HG03045 (cell line): ENCODE measurements at regions not wholly inside any gene's neighbourhood (a gene's known extent, or its start where the extent isn't known, plus 50 kb on each side); places are given as distances from the start of the nearest gene placed in this dataset.
"Not testable (repeated sequence)": the region's sequence is repeated elsewhere in the genome, so short reads cannot be mapped to it uniquely, and the experiment has no call there.

Experiments
- ATAC-seq: cut with Tn5 transposase; IDR thresholded peaks from one replicate; pipeline ENCODE4 v1.9.1; 2021; ENCODE audit warnings: mild to moderate bottlenecking, moderate library complexity; ENCODE audit not compliant: unreplicated experiment

DNA sequence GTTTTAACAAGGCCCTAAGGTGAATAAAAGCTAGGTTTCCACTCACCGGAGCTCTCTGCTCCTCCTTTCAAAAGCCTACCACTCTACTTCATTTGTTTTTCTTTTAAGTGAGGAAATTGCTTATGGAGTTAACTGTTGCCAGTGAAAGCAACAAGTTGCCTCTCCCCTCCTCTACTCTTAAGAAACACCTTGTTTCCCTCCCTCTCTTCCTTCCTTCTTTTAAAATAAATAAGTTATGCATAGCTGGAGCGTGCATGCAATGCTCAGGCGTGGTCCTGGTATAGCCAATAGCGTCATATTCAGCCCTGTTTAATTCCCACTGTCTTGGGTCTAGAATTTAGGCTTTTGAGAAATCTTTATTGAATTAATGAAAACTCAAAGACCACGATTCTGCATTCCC lies 101.1 kb upstream of the IGF1R start:
- ATAC-seq = no peak

DNA sequence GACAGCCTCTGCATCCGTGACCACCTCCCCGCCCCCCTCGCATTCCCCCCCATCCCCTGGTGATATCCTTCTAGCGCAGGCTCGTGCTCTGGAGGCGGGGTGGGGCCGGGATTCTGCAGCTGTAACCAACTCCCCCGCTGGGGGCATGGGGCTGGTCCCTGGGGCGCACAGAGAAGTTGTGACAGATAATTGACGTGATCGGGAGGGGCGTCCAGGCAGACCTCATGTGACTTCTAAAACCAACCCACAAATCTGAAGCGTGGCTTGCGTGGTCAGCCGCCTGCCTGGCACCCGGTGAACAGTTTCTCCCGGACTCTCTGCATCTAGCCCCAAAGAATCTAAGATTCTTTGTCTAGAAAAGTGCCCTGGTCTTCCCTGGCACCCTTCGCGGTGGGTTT lies 100.6 kb upstream of the IGF1R start:
- ATAC-seq = no peak

DNA sequence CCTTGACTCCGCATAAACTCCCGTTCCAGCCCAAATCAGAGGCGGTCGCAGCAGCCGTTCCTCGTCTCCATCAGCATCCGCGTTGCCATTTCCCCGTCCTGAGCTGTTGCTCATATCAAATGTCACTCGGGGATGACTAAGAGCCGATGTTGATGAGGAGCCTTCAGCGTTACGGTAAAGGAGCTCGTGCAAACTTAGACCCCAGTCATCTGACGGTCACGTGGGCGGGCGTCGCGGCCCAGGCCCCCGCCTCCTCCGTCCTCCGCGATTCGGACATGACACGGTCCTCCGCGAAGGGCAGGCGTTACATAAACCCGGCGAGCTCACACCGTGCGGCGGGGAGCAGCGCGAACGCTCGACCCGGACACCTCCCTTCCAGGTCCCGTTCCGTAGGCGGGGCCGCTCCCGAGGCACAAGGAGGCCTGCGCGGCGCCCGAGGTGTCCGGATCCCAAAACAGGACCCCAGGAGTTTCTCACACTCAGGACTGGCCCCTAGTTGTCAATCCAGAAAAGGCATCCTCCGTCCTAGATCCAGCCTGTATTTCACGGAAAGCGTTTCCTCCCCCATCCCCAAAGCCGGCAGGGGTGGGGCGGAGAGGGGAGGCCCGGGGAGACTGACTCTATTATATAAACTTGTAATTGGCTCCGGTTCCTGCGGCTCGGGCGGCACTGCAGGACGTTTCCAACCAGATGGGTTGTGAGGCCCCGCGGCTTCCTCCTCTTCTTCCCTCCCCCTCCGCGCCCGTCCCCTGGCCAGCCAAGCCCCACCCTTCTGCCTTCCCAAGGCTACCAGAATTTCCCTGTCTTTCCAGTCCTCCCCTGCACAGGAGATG lies 100.0 kb upstream of the IGF1R start:
- ATAC-seq = no peak

DNA sequence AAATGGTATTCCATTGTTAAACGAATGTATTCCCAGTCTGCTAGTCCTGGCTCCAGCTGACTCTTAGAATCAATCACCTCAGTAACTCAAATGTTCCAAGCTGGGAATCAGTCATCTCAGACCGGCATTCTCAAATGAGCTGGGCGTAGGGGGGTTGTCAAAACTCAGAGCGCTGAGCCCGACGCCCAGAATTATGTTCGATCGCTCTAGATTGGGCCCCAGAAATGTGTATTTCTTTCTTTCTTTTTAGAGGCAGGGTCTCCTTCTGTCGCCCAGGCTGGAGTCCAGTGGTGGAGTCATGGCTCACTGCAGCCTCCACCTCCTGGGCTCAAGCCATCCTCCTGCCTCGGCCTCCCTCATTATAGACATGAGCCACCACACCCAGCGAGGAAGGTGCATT lies 99.3 kb upstream of the IGF1R start:
- no peak for ATAC-seq

DNA sequence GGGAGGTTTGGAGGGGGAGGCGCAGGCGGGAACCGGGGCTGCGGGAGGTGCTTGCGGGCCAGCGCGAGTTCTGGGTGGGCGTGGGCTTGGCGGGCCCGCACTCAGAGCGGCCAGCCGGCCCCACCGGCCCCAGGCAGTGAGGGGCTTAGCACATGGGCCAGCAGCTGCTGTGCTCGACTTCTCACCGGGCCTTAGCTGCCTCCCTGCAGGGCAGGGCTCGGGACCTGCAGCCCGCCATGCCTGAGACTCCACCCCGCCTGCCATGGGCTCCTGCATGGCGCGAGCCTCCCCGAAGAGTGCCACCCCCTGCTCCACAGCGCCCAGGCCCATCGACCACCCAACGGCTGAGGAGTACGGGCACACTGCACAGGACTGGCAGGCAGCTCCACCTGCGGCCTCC lies 98.6 kb upstream of the IGF1R start:
- ATAC-seq = no peak

DNA sequence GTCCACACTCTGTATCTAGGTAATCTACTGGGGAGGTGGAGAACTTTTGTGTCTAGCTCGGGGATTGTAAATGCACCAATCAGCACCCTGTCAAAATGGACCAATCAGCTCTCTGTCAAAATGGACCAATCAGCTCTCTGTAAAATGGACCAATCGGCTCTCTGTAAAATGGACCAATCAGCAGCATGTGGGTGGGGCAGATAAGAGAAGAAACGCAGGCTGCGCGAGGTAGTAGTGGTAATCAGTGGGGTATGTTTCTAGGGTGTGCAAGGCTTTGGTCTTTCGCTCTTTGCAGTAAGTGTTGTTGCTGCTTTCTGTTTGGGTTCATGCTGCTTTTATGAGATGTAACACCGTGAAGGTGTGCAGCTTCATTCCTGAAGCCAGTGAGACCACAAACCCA lies 98.0 kb upstream of the IGF1R start:
- ATAC-seq = not testable (repeated sequence)

DNA sequence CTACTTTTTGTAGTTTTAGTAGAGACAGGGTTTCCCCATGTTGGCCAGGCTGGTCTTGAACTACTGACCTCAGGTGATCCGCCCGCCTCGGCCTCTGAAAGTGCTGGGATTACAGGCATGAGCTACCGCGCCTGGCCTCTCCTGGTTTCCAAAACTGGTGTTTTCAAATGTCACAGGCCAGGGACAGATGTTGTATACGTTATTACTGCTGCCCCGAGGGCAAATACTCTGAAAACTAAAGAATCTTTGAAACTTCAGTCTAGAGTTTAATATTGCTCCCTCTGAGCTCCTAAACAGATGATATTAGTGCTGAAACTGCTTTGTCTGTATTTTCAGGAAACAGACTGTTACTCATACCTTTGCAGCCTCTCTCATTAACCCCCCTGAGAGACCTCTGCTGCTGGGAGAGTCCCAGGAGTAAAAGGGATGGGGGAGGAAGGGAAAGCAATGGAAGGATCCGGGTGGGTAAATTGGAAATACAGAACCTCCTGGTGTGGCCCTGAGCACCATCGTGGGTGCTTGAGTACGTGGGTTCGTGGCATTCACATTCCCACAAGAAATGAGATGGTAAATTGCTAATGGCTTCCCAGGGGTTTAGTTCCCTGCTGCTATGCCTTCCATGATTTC lies 96.3 kb upstream of the IGF1R start:
- no peak for ATAC-seq

DNA sequence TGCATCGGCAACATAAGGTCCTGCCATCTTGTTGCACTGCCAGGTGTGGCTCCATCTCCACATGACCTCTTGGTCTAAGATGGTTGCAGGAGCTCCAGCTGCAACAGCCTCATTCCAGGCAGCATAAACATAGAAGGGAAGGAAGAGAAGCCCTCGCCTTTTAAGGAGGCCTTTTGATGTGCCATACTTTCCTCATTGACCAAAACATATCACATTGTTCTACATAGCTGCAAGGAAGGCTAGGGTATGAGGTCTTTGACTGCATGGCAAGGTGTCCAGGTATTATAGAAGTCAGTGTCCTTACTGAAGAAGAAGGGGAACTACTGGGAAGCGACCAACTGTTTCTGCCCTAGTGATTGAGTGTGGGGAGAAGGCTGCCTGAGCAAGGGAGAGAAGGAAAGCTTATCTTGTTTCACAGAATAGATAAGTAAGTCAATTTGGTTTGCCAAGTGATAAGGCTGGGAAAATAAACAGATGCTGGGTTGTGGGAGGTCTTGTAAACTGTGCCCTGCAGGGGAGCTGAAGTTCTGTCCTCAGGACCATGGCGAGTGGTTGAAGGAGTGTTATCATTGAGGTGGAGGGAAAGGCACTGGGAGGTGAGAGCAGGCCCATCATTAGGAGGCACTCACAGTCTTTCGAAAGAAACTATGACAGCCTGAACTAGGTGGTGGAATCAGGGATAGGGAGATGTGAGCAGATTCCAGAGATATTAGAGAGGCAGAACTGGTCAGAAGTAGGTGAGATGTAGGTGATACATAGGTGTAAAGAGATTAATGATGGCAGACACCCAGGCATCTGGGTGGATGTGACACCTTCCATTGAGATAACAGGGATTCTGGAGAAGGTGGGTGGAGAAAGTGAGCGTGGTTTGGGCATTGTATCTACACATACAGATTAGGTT lies 93.8 kb upstream of the IGF1R start:
- no peak for ATAC-seq

DNA sequence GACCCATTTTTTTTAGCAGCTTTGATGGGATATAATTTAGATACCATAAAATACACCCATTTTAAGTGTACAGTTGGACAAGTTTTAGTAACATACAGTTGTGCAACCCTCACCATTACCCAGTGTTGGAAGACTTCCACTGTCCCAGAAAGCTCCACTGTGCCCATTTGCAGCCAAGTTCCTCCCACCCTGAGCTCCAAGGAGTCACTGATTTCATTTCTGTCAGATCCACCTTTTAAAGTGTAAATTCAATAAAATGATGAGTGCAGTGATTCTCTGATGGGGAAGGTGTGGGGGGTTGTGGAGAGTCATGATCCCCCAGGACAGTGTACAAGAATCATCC lies 93.2 kb upstream of the IGF1R start:
- no peak for ATAC-seq

DNA sequence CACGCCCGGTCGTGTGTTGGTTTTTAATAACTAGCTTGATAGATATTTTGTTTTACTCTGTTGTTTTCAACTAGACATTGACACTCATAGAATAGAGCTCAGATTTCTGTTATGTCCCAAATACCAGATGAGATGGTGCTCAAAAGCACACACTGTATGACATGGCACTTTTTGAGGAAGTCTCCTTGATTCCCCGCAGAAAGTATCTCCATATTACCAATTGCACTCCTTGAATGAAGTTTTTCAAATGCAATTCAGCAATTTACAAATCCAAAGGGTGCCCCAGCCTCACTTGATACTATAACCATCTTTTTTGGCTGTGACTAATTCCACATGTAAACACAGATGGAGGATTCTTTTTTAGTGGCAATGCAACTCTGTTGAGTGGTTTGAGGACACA lies 92.0 kb upstream of the IGF1R start:
- no peak for ATAC-seq

DNA sequence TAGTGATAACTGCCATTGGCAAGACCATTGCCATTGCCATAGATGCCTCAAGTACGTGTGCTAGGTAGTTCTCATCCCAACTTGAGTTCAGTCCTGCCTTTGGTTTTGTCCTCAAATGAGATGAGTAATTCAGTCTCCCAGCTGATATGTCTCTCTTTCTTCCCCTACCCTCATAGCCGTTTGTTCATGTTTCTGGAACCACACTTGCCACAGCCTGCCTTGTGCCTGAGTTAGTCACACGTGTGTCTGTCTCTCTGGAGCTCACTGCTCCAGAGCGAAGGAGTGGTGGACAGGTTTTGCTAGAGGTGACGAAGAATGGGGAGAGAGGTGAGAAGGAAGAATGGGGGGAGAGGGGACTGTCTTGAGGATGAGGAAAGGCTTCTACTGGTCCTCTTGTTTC lies 88.0 kb upstream of the IGF1R start:
- no peak for ATAC-seq

DNA sequence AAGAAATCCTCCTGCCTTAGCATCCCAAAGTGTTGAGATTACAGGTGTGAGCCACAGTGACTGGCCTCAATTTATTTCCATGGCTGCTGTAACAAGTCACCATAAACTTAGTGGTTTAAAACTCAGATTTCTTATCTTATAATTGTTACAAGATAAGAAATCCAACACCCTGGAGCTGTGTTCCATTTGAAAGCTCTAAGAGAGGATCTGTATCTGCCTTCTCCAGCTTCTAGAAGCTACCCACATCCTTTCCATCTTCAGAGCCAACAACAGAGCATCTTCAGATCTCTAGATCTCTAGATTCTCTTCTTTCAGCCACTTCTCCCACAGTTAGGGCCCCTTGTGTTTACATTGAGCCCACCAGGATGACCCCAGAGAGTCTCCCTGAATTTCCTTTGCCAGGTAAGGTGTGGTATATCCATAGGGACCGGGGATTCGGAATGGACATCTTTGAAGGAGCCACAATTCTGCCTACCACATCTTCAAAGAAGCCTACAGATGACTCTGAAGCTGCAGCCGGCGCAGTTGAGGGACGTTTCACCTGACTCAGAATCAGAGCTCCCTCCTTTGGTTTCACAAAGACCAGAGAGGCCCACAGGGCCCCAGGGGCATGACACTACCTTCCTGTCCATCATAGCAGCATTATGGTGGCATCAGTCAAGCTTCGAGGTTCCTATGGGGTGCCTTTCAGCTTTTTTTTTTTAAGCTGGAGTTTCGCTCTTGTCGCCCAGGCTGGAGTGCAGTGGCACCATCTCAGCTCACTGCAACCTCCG lies 87.0 kb upstream of the IGF1R start:
- no peak for ATAC-seq

DNA sequence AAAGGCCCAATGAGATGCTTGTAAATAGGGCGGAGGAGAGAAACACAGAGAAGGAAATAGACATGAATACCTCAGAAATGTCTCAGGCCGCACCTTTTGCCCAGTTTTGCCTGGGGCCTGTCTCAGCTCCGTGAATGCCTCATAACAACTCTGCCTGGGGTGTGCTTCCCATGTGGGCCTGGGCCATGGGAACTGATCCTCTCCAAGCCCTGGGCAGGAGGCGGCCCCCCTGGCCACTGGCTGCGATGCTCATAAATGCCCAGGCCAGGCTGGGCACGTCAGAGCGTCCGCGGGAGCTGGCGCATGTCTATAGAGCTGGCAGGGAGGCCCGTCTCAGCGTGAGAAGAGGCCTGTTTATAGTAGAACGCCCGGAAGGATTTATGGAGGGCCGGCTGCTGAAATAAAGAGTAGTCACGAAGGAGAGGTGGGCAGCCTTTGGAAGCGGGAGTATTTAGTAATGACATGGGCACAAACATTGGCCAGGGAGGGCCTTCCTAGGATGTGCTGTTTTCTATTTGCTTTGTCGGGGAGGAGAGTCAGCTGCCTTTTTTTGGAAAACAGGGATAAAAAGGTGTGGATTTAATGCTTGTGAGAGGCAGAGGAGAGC lies 85.9 kb upstream of the IGF1R start:
- ATAC-seq = no peak

DNA sequence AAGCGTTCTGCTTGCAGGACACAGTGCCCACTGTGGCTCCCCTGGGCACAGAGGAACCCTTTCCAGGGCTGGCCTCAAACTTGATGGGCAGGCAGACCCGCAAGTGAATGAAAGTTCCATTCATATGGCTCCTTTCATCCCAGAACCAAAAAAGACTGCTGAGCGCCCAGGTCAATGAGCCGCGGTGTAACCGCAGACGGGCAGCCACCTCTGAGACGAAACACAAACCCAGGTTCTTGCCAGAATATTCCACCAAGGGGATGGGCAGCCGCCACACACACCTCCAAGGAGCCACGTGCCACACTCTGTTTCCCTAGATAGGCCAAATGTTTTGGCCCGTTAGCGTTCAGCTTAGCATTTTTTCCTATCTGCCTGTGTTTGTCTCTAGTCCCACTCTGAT lies 82.8 kb upstream of the IGF1R start:
- no peak for ATAC-seq

DNA sequence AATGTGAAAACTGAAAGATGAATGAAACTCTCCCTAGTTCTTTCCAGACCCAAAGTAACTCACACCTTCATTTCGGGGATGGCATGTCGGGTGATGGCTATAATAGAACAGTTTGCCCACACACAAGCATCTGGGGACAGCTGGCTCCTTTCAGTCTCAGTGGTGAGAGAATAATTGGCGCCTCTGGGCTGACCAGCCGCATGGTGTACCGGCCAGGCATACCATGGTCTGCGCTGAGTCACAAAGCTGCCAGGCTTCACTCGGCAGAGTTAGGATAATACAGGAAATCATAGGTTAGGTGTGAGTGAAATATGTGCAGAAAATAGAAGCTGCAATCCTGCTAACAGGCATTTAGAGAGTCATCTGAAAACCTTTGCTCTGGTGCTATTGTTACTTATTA lies 80.4 kb upstream of the IGF1R start:
- no peak for ATAC-seq

DNA sequence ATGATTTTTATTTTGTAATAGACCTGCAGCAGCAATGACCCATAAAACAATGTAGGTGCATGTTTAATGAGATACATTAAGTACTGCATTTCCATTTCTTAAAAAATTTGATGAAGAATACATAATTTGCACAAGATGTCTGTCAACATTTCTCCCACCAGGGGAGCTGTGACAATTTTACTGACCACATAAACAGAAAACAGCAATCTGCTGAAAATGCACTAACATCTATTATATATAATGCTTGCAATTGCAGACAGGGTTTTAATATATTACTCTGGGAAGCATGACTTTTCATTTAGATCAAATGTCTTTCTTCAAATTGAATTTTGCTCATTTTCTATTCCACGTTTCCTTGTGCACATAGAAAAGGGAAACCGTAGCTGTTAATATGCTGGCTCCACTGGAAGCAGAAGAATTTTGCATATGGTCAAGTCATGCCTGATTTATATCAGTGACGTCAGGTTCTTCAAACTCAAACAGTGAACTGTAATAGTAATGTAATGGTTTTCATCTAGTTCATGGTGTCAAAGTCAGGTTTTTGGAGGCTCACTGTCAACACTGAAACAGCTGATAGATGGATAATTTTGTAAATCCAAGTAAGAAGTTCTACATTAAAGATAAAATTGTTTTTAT lies 79.8 kb upstream of the IGF1R start:
- ATAC-seq = no peak

DNA sequence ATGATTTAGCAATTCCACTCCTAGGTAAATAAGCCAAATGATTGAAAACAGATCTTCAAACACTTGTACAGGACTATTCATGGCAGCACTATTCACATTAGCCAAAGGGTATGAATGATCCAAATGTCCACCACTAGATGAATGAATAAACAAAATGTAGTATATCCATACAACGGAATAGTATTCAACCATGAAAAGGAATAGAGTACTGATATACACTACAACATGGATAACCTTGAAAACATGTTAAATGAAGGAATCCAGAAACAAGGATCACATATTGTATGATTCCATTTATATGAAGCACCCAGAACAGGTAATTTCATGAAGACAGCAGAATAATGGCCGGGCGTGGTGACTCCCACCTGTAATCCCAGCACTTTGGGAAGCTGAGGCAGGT lies 78.2 kb upstream of the IGF1R start:
- no peak for ATAC-seq

DNA sequence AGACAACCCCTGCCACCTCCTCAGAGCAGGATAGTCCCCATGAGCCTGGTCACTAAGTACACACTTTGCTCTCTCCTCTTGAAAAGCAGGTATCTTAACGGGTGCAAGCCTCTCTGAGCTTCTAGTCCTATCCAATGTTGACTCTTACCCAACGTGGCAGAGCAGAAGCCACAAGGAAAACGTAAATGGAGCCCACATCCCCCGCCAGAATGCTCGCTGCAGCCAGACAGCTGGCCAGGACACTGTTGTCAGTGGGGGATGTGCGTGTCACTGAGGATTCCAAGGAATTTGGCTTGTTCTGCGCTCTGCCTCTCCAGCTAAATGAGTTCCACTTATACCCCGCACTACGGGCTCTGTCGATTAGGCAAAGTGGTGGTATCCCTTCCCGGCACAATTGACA lies 67.8 kb upstream of the IGF1R start:
- ATAC-seq = no peak

DNA sequence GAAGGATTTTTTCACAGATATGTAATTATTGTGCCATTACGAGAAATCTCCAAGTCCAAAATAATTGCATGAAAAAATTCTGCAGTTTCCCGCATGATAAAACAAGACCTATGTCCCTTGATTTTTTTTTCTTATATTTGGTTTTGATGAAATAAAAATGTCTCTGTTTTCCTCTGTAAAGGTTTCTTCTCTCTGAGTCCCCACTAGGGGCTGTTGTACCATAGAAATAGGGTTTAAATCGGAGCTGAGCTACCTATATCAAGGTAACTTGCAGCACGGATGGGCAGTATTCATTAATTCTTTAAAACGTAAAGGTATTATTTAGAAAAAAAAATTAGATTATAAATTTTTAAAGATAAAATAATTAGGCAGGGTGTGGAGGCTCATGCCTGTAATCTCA lies 66.6 kb upstream of the IGF1R start:
- no peak for ATAC-seq

DNA sequence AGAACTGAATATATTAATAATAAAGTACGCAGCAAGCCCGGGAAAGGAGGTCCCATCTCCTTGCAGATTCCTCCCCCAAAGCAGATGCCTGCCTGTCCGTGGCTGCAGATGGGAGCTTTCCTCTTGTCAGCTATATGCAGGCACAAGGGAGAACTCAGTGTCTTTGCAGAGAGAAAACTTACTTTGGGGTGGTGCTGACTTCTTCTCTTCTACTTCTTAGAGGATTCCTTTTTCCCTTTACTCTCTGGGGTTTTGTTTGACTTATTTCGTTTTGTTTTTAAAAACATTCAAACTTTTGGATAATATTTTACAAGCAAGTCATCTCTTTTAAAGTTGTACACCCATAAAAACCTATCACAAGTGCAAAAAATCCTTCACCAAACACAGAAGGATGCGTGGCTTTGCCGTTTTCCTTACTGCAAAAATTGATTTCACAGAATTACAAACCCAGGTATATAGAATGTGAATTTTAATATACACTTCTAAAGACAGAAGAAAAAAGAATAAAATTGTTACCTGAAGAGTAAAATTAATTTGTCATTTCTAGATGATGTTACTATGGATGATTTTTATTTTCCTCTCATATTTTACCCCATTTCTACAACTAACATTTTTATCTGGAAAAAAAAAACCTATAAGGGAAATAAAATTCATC lies 65.3 kb upstream of the IGF1R start:
- no peak for ATAC-seq
